ENCODE measurements at regions not wholly inside any gene's neighbourhood (a gene's known extent, or its start where the extent isn't known, plus 50 kb on each side); places are given as distances from the start of the nearest gene placed in this dataset.

DNA sequence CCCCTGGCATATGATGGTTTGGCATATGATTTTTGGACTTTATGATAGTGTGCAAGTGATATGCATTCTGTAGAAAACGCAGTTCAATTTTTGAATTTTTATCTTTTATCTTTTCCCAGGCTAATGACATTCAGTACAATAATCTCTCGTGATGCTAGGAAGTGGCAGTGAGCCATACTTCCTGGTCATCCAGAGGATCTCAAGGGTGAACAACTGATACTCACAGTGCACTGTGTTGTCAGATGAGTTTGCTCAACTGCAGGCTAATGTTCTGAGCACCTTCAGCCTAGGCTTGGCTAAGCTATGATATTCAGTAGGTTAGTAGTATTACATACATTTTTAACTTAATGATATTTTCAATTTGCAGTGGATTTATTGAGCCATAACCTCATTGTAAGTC is 405.3 kb downstream of the PCDH7 start:
- ChIA-PET POLR2A (no interaction called here), CTCF (no interaction called here)
- H3K4me1 ChIP-seq (ENCODE audit: control insufficient read depth, insufficient read depth, low read length), result no peaks in the 10 kb centered on the region
- H3K27ac ChIP-seq (ENCODE audit: low read length), result no peak overlapping the region
- DNase-seq (ENCODE audit: low read depth, low spot score) (no peak), ATAC-seq (no peak)
- no peaks in the 10 kb centered on the region for H3K36me3 ChIP-seq (ENCODE audit: control insufficient read depth, insufficient read depth, low read length)
- TF ChIP-seq CTCF (IDR thresholded peaks at IDR 0.05) (no peak), POLR2AphosphoS5 (IDR thresholded peaks at IDR 0.05; ENCODE audit: low read depth, low read length) (no peak), SIN3A (IDR thresholded peaks at IDR 0.05; ENCODE audit: borderline replicate concordance, insufficient read depth, low read depth, low read length) (no peak), TCF7L2 (IDR thresholded peaks at IDR 0.05; ENCODE audit: low read depth, low read length) (no peak)
- TF ChIP-seq, protein P1, sequence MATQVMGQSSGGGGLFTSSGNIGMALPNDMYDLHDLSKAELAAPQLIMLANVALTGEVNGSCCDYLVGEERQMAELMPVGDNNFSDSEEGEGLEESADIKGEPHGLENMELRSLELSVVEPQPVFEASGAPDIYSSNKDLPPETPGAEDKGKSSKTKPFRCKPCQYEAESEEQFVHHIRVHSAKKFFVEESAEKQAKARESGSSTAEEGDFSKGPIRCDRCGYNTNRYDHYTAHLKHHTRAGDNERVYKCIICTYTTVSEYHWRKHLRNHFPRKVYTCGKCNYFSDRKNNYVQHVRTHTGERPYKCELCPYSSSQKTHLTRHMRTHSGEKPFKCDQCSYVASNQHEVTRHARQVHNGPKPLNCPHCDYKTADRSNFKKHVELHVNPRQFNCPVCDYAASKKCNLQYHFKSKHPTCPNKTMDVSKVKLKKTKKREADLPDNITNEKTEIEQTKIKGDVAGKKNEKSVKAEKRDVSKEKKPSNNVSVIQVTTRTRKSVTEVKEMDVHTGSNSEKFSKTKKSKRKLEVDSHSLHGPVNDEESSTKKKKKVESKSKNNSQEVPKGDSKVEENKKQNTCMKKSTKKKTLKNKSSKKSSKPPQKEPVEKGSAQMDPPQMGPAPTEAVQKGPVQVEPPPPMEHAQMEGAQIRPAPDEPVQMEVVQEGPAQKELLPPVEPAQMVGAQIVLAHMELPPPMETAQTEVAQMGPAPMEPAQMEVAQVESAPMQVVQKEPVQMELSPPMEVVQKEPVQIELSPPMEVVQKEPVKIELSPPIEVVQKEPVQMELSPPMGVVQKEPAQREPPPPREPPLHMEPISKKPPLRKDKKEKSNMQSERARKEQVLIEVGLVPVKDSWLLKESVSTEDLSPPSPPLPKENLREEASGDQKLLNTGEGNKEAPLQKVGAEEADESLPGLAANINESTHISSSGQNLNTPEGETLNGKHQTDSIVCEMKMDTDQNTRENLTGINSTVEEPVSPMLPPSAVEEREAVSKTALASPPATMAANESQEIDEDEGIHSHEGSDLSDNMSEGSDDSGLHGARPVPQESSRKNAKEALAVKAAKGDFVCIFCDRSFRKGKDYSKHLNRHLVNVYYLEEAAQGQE (IDR thresholded peaks at IDR 0.05; ENCODE audit: insufficient read depth in 1 of 2, low read depth in 2 of 2, low read length in 1 of 2), result no peak
- no peaks in the 10 kb centered on the region for H3K27me3 ChIP-seq (ENCODE audit: control insufficient read depth, insufficient read depth, low read length)
- H3K4me3 ChIP-seq (ENCODE audit: low read depth in 2 of 2, low read length in 2 of 2), result no peak overlapping the region
- intact Hi-C loops (cut with micrococcal nuclease; ENCODE audit: unreplicated experiment), result no loop called here
- no TSS peak for BruUV-seq (replicated peaks)
- H3K9me3 ChIP-seq (ENCODE audit: control insufficient read depth, insufficient read depth, low read depth, low read length), result no peaks in the 10 kb centered on the region
- in situ Hi-C loops (cut with HindIII; ENCODE audit: low pct_unique_long_range_greater_than_20kb, low sequenced_read_pairs), result no loop called here

DNA sequence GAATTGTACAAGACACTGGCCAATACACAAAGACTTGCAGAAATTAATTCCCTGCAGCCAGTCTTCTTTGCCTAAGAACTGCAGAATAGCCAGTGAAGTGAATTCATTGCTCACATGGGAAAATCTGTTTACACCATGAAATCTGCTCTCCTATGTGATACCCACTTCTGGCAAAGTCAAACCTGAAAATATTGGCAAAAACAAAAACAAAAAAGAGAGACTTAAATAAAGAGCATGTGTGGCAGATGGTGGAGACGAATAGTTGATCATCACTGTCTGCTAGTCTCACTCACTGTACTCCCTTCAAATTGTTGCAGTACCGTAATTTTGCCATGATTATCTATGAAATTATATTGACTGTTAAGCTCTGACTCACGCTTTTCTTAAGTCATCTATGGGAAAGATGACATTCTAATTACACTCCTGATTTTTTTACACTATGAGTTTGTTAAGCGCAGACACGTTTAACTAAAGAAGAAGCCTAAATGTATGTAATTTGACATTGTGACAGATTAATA is 406.8 kb downstream of the PCDH7 start:
- no peak overlapping the region for H3K27ac ChIP-seq (ENCODE audit: low read length)
- in situ Hi-C loops (cut with HindIII; ENCODE audit: low pct_unique_long_range_greater_than_20kb, low sequenced_read_pairs), result no loop called here
- H3K27me3 ChIP-seq (ENCODE audit: control insufficient read depth, insufficient read depth, low read length), result no peaks in the 10 kb centered on the region
- intact Hi-C loops (cut with micrococcal nuclease; ENCODE audit: unreplicated experiment), result no loop called here
- CTCF ChIA-PET, result no interaction called here
- no peaks in the 10 kb centered on the region for H3K9me3 ChIP-seq (ENCODE audit: control insufficient read depth, insufficient read depth, low read depth, low read length)
- H3K4me3 ChIP-seq (ENCODE audit: low read depth in 2 of 2, low read length in 2 of 2), result no peak overlapping the region
- DNase-seq (ENCODE audit: low read depth, low spot score), result no peak
- POLR2A ChIA-PET, result no interaction called here
- TF ChIP-seq, protein P1 (IDR thresholded peaks at IDR 0.05; ENCODE audit: insufficient read depth in 1 of 2, low read depth in 2 of 2, low read length in 1 of 2), result no peak
- TF ChIP-seq TCF7L2 (IDR thresholded peaks at IDR 0.05; ENCODE audit: low read depth, low read length), result no peak
- no peak for TF ChIP-seq POLR2AphosphoS5 (IDR thresholded peaks at IDR 0.05; ENCODE audit: low read depth, low read length)
- no peak for TF ChIP-seq CTCF (IDR thresholded peaks at IDR 0.05)
- TF ChIP-seq SIN3A (IDR thresholded peaks at IDR 0.05; ENCODE audit: borderline replicate concordance, insufficient read depth, low read depth, low read length), result no peak
- BruUV-seq (replicated peaks), result no TSS peak
- ATAC-seq, result no peak
- no peaks in the 10 kb centered on the region for H3K4me1 ChIP-seq (ENCODE audit: control insufficient read depth, insufficient read depth, low read length)
- H3K36me3 ChIP-seq (ENCODE audit: control insufficient read depth, insufficient read depth, low read length), result no peaks in the 10 kb centered on the region

Data from Panc1 (cell line).